ENCODE measurements at regions not wholly inside any gene's neighbourhood (a gene's known extent, or its start where the extent isn't known, plus 50 kb on each side); places are given as distances from the start of the nearest gene placed in this dataset.

GRCh38 chr2:185899366-185899765 lies 160.8 kb downstream of the FSIP2 start:
- Mint-ChIP-seq H3K4me1 (ENCODE audit: low read depth) (no peaks in the 10 kb centered on the region), H3K27me3 (ENCODE audit: insufficient read depth) (no peaks in the 10 kb centered on the region)

GRCh38 chr2:185919155-185919554 lies 180.6 kb downstream of the FSIP2 start:
- H3K27me3 Mint-ChIP-seq (ENCODE audit: insufficient read depth) = no peaks in the 10 kb centered on the region
- peaks cover 50% of the 10 kb centered on the region for H3K9me3 Mint-ChIP-seq
- TF ChIP-seq CTCF (IDR thresholded peaks at IDR 0.05) = no peak
- no peaks in the 10 kb centered on the region for H3K36me3 Mint-ChIP-seq (ENCODE audit: low read depth)
- no peak overlapping the region for H3K27ac Mint-ChIP-seq
- no peak overlapping the region for H3K4me3 Mint-ChIP-seq
- DNase-seq = no peak
- H3K4me1 Mint-ChIP-seq (ENCODE audit: low read depth) = no peaks in the 10 kb centered on the region

More at GRCh38 chr2:185899366-185899765, 160.8 kb downstream of the FSIP2 start:
- no peak for DNase-seq
- Mint-ChIP-seq H3K27ac (no peak overlapping the region), H3K9me3 (peaks cover 19% of the 10 kb centered on the region), H3K36me3 (ENCODE audit: low read depth) (no peaks in the 10 kb centered on the region), H3K4me3 (no peak overlapping the region)
- no peak for TF ChIP-seq CTCF (IDR thresholded peaks at IDR 0.05)

- Mint-ChIP-seq H3K9me3 (peaks cover 47% of the 10 kb centered on the region), H3K4me1 (ENCODE audit: low read depth) (no peaks in the 10 kb centered on the region), H3K27me3 (ENCODE audit: insufficient read depth) (no peaks in the 10 kb centered on the region), H3K36me3 (ENCODE audit: low read depth) (no peaks in the 10 kb centered on the region), H3K4me3 (no peak overlapping the region), H3K27ac (no peak overlapping the region)
- DNase-seq = no peak
- no peak for TF ChIP-seq CTCF (IDR thresholded peaks at IDR 0.05)
Measured at GRCh38 chr2:185921048-185921756, 182.6 kb downstream of the FSIP2 start.

GRCh38 chr2:185934232-185934631 lies 195.6 kb downstream of the FSIP2 start:
- no peak for TF ChIP-seq CTCF (IDR thresholded peaks at IDR 0.05)
- no peaks in the 10 kb centered on the region for H3K36me3 Mint-ChIP-seq (ENCODE audit: low read depth)
- DNase-seq = no peak
- H3K27me3 Mint-ChIP-seq (ENCODE audit: insufficient read depth) = no peaks in the 10 kb centered on the region
- peaks cover 8% of the 10 kb centered on the region for H3K9me3 Mint-ChIP-seq
- no peaks in the 10 kb centered on the region for H3K4me1 Mint-ChIP-seq (ENCODE audit: low read depth)
- H3K27ac Mint-ChIP-seq = no peak overlapping the region
- no peak overlapping the region for H3K4me3 Mint-ChIP-seq

- no peaks in the 10 kb centered on the region for H3K27me3 Mint-ChIP-seq (ENCODE audit: insufficient read depth)
- TF ChIP-seq CTCF (IDR thresholded peaks at IDR 0.05) = no peak
- no peaks in the 10 kb centered on the region for H3K4me1 Mint-ChIP-seq (ENCODE audit: low read depth)
- no peaks in the 10 kb centered on the region; the same call in 1 of the 2 replicates for H3K36me3 Mint-ChIP-seq (ENCODE audit: low read depth)
- H3K9me3 Mint-ChIP-seq = peaks cover 31% of the 10 kb centered on the region
- H3K4me3 Mint-ChIP-seq = no peak overlapping the region
- no peak overlapping the region for H3K27ac Mint-ChIP-seq
- no peak for DNase-seq
Measured at GRCh38 chr2:185939858-185940257, 201.3 kb downstream of the FSIP2 start.
